ENCODE measurements at regions not wholly inside any gene's neighbourhood (a gene's known extent, or its start where the extent isn't known, plus 50 kb on each side); places are given as distances from the start of the nearest gene placed in this dataset.

- no peak for DNase-seq (ENCODE audit: low read depth, low spot score)
- TF ChIP-seq EZH2 (IDR thresholded peaks at IDR 0.05; ENCODE audit: low read length) (no peak), CTCF (optimal IDR thresholded peaks at IDR 0.05 in 1 of 3, IDR thresholded peaks at IDR 0.05 in 1 of 3, conservative IDR thresholded peaks at IDR 0.05 in 1 of 3; ENCODE audit: extremely low read depth in 1 of 3, insufficient read depth in 2 of 3, low read length in 3 of 3) (no peak)
- Histone ChIP-seq H4K20me1 (ENCODE audit: control insufficient read depth, extremely low read depth, insufficient read depth, low read length) (no peaks in the 10 kb centered on the region), H3K4me1 (ENCODE audit: control insufficient read depth, extremely low read depth, insufficient read depth, low read length) (no peaks in the 10 kb centered on the region), H3K79me2 (ENCODE audit: control insufficient read depth, insufficient read depth, low read length) (no peaks in the 10 kb centered on the region), H3K27ac (ENCODE audit: control insufficient read depth, insufficient read depth, low read length) (no peak overlapping the region), H3K36me3 (ENCODE audit: control insufficient read depth in 2 of 2, extremely low read depth in 1 of 2, insufficient read depth in 2 of 2, low read length in 2 of 2) (no peaks in the 10 kb centered on the region), H3K27me3 (ENCODE audit: control insufficient read depth, extremely low read depth, insufficient read depth, low read length) (peaks cover 3% of the 10 kb centered on the region), H2AFZ (ENCODE audit: control insufficient read depth, low read length) (no peak overlapping the region), H3K9ac (ENCODE audit: control insufficient read depth, extremely low read depth, insufficient read depth, low read length) (no peak overlapping the region), H3K4me3 (ENCODE audit: control insufficient read depth in 2 of 3, extremely low read depth in 1 of 3, insufficient read depth in 2 of 3, low read depth in 1 of 3, low read length in 3 of 3) (no peak overlapping the region), H3K4me2 (ENCODE audit: control insufficient read depth, extremely low read depth, insufficient read depth, low read depth, low read length) (no peak overlapping the region), H3K9me3 (ENCODE audit: control insufficient read depth, low read depth, low read length) (no peaks in the 10 kb centered on the region), H3K9me1 (ENCODE audit: control insufficient read depth, extremely low read depth, insufficient read depth, low read length) (no peaks in the 10 kb centered on the region)
- no peak for FAIRE-seq
- dilution Hi-C loops (cut with MboI; ENCODE audit: extremely low pct_ligation_motif_present, low sequenced_read_pairs) = no loop called here
Measured at GRCh38 chr13:74633734-74634133, 499.5 kb upstream of the KLF12 start.

- peaks cover 3% of the 10 kb centered on the region for H3K27me3 ChIP-seq (ENCODE audit: control insufficient read depth, extremely low read depth, insufficient read depth, low read length)
- no peak for DNase-seq (ENCODE audit: low read depth, low spot score)
- no peak for FAIRE-seq
- H4K20me1 ChIP-seq (ENCODE audit: control insufficient read depth, extremely low read depth, insufficient read depth, low read length) = no peaks in the 10 kb centered on the region
- H3K27ac ChIP-seq (ENCODE audit: control insufficient read depth, insufficient read depth, low read length) = no peak overlapping the region
- no peaks in the 10 kb centered on the region for H3K36me3 ChIP-seq (ENCODE audit: control insufficient read depth in 2 of 2, extremely low read depth in 1 of 2, insufficient read depth in 2 of 2, low read length in 2 of 2)
- H3K4me1 ChIP-seq (ENCODE audit: control insufficient read depth, extremely low read depth, insufficient read depth, low read length) = no peaks in the 10 kb centered on the region
- H3K9ac ChIP-seq (ENCODE audit: control insufficient read depth, extremely low read depth, insufficient read depth, low read length) = no peak overlapping the region
- H3K9me3 ChIP-seq (ENCODE audit: control insufficient read depth, low read depth, low read length) = no peaks in the 10 kb centered on the region
- no peaks in the 10 kb centered on the region for H3K9me1 ChIP-seq (ENCODE audit: control insufficient read depth, extremely low read depth, insufficient read depth, low read length)
- no peak overlapping the region for H3K4me3 ChIP-seq (ENCODE audit: control insufficient read depth in 2 of 3, extremely low read depth in 1 of 3, insufficient read depth in 2 of 3, low read depth in 1 of 3, low read length in 3 of 3)
- no peak overlapping the region for H2AFZ ChIP-seq (ENCODE audit: control insufficient read depth, low read length)
- no peak overlapping the region for H3K4me2 ChIP-seq (ENCODE audit: control insufficient read depth, extremely low read depth, insufficient read depth, low read depth, low read length)
- dilution Hi-C loops (cut with MboI; ENCODE audit: extremely low pct_ligation_motif_present, low sequenced_read_pairs) = no loop called here
- no peaks in the 10 kb centered on the region for H3K79me2 ChIP-seq (ENCODE audit: control insufficient read depth, insufficient read depth, low read length)
- TF ChIP-seq EZH2 (IDR thresholded peaks at IDR 0.05; ENCODE audit: low read length) (no peak), CTCF (optimal IDR thresholded peaks at IDR 0.05 in 1 of 3, IDR thresholded peaks at IDR 0.05 in 1 of 3, conservative IDR thresholded peaks at IDR 0.05 in 1 of 3; ENCODE audit: extremely low read depth in 1 of 3, insufficient read depth in 2 of 3, low read length in 3 of 3) (no peak)
Measured at GRCh38 chr13:74629985-74630384, 495.8 kb upstream of the KLF12 start.
